Lower leg skin (tissue), 4 donors: ENCODE measurements at regions not wholly inside any gene's neighbourhood (a gene's known extent, or its start where the extent isn't known, plus 50 kb on each side); places are given as distances from the start of the nearest gene placed in this dataset.
"Not testable (repeated sequence)": the region's sequence is repeated elsewhere in the genome, so short reads cannot be mapped to it uniquely, and the experiment has no call there.

ENCODE experiments used
- DNase-seq, 2 donors: peaks; one replicate each; pipeline ENCODE4 v3.0.0-alpha.2; 2019; ENCODE audit warnings: low spot score in 2 of 2
- H3K4me3 ChIP-seq: fragments of 200-600 bp; sonication (generic); 2 replicates; pipeline ENCODE4 v1.5.1; 2017; ENCODE audit warnings: mild to moderate bottlenecking, low read depth; ENCODE audit not compliant: poor library complexity, severe bottlenecking
- POLR2A ChIP-seq, 2 donors: fragments of 450-650 bp; IDR thresholded peaks; one replicate each; pipeline ENCODE4 v1.6.1; 2016 to 2017; ENCODE audit warnings: antibody characterized with exemption in 2 of 2, mild to moderate bottlenecking in 1 of 2, moderate library complexity in 1 of 2
- WGBS, 2 donors: methylation state at CpG; one replicate each; pipeline ENCODE4 v1.1.5; 2018; 5-methylcytosine and 5-hydroxymethylcytosine counted together
- intact Hi-C: fragments of 100-400 bp; cut with DNase I; formaldehyde crosslinking; loops from one replicate; pipeline ENCODE4 v1.15.0; 2023; ENCODE audit warnings: low total_unique reads
- TF ChIP-seq, protein P1 (sequence below), 3 donors: fragments of 450-650 bp; IDR thresholded peaks; one replicate each; pipeline ENCODE4 v1.5.1; 2016; ENCODE audit warnings: antibody characterized with exemption in 3 of 3, mild to moderate bottlenecking in 3 of 3, moderate library complexity in 2 of 3

DNA sequence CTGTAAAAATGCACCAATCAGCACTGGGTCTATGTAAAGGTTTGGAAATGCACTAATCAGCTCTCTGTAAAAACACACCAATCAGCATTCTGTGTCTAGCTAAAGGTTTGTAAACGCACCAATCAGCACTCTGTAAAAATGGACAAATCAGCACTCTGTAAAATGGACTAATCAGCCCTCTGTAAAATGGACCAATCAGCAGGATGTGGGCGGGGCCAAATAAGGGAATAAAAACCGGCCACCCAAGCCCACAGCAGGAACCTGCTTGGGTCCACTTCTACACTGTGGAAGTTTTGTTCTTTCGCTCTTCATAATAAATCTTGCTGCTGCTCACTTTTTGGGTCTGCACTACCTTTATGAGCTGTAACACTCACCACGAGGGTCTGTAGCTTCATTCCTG, 101.0 kb downstream of the SMC2 start:
- H3K4me3 ChIP-seq, intact Hi-C loops, DNase-seq: not testable (repeated sequence)
- WGBS, 2 donors: 77 to 85% methylated on average over 5 of the region's 5 CpGs

DNA sequence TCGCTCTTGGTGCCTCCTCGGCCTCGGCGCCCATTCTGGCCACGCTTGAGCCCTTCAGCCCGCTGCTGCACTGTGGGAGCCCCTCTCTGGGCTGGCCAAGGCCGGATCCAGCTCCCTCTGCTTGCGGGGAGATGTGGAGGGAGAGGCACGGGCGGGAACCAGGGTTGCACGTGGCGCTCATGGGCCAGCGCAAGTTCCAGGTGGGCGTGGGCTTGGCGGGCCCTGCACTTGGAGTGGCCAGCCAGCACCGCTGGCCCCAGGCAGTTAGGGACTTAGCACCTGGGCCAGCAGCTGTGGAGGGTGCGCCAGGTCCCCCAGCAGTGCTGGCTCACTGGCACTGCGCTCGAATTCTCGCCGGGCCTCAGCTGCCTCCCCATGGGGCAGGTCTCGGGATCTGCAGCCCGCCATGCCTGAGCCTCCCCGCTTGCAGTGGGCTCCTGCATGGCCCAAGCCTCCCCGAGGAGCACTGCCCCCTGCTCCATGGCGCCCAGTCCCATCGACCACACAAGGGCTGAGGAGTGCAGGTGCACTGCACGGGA, 106.4 kb downstream of the SMC2 start:
- H3K4me3 ChIP-seq: no peak overlapping the region
- TF ChIP-seq POLR2A (IDR thresholded peaks at IDR 0.05): no peak
- TF ChIP-seq, protein P1, sequence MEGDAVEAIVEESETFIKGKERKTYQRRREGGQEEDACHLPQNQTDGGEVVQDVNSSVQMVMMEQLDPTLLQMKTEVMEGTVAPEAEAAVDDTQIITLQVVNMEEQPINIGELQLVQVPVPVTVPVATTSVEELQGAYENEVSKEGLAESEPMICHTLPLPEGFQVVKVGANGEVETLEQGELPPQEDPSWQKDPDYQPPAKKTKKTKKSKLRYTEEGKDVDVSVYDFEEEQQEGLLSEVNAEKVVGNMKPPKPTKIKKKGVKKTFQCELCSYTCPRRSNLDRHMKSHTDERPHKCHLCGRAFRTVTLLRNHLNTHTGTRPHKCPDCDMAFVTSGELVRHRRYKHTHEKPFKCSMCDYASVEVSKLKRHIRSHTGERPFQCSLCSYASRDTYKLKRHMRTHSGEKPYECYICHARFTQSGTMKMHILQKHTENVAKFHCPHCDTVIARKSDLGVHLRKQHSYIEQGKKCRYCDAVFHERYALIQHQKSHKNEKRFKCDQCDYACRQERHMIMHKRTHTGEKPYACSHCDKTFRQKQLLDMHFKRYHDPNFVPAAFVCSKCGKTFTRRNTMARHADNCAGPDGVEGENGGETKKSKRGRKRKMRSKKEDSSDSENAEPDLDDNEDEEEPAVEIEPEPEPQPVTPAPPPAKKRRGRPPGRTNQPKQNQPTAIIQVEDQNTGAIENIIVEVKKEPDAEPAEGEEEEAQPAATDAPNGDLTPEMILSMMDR (IDR thresholded peaks at IDR 0.05): no peak
- no peak for DNase-seq
- intact Hi-C loops: no loop called here
- 90 to 93% methylated on average over 15 to 26 of the region's 28 CpGs for WGBS, 2 donors

GRCh38 chr9:104206766-104207165, 112.7 kb downstream of the SMC2 start:
- 75 to 79% methylated on average over 3 of the region's 3 CpGs for WGBS, 2 donors
- H3K4me3 ChIP-seq: no peak overlapping the region
- TF ChIP-seq, protein P1 (IDR thresholded peaks at IDR 0.05): no peak
- no peak for TF ChIP-seq POLR2A (IDR thresholded peaks at IDR 0.05)
- no peak for DNase-seq
- intact Hi-C loops: no loop called here

DNA sequence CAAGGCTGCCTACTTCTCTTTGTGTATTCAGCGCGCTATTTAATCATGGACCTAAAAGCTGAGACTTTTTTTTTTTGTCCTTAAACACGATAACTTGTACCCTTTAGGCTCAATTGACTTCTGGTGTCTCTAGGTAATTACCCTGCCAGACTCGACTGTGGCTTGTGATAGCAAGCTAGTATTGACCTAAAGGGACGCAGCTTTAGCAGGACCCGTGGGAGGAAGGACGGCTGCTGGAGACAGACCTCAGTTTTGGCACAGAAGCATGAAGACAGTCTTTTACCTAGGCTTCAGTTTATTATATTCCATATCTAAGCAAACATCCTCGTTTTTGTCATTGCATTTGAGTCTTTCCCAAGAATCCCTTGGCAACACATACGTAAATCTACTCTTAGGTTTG, 115.3 kb downstream of the SMC2 start:
- 83 to 86% methylated on average over 9 of the region's 9 CpGs for WGBS, 2 donors
- DNase-seq: no peak
- intact Hi-C loops: no loop called here
- no peak overlapping the region for H3K4me3 ChIP-seq
- no peak for TF ChIP-seq POLR2A (IDR thresholded peaks at IDR 0.05)
- TF ChIP-seq, protein P1 (IDR thresholded peaks at IDR 0.05): no peak

GRCh38 chr9:104227108-104227507, 133.0 kb downstream of the SMC2 start:
- no peak for DNase-seq
- intact Hi-C loops: no loop called here
- WGBS, 2 donors: 48 to 59% methylated on average over 1 of the region's 1 CpG
- H3K4me3 ChIP-seq: no peak overlapping the region
- TF ChIP-seq POLR2A (IDR thresholded peaks at IDR 0.05): no peak
- TF ChIP-seq, protein P1 (IDR thresholded peaks at IDR 0.05): no peak

GRCh38 chr9:104232781-104233341, 138.8 kb downstream of the SMC2 start:
- intact Hi-C loops: no loop called here
- no peak for TF ChIP-seq POLR2A (IDR thresholded peaks at IDR 0.05)
- TF ChIP-seq, protein P1 (IDR thresholded peaks at IDR 0.05): no peak
- H3K4me3 ChIP-seq: no peak overlapping the region
- DNase-seq: no peak
